ENCODE measurements at regions not wholly inside any gene's neighbourhood (a gene's known extent, or its start where the extent isn't known, plus 50 kb on each side); places are given as distances from the start of the nearest gene placed in this dataset.

GRCh38 chr3:153096731-153097131 lies 65.3 kb upstream of the RAP2B start:
- TF ChIP-seq CTCF (conservative IDR thresholded peaks at IDR 0.05; ENCODE audit: low read length) (no peak), EZH2phosphoT487 (IDR thresholded peaks at IDR 0.05; ENCODE audit: borderline replicate concordance, low read depth, low read length) (no peak)

Data from OCI-LY7 (cell line).